Adrenal gland (tissue), 5 donors: ENCODE measurements at regions not wholly inside any gene's neighbourhood (a gene's known extent, or its start where the extent isn't known, plus 50 kb on each side); places are given as distances from the start of the nearest gene placed in this dataset.

Source experiments
- CTCF ChIP-seq, 6 experiments: fragments of 450-650 bp in 4 of 6; fragments of 200-600 bp in 2 of 6; sonication (generic) in 1 of 6; IDR thresholded peaks; 1 replicate in 5 of 6; 2 replicates in 1 of 6; pipeline versions ENCODE4 v1.5.1 to v1.8.0; 2016 to 2021; ENCODE audit warnings: antibody characterized with exemption in 6 of 6, mild to moderate bottlenecking in 2 of 6, moderate library complexity in 1 of 6
- POLR2A ChIP-seq, 2 donors: fragments of 450-650 bp; IDR thresholded peaks; one replicate each; pipeline ENCODE4 v1.6.1; 2017; ENCODE audit warnings: antibody characterized with exemption in 2 of 2, mild to moderate bottlenecking in 2 of 2, moderate library complexity in 1 of 2
- donor health status: DM: no; HTN: no; CAD: no.

- TF ChIP-seq CTCF (IDR thresholded peaks at IDR 0.05) (no peak), POLR2A (IDR thresholded peaks at IDR 0.05) (no peak)
Measured at GRCh38 chr7:10789170-10789569, 184.5 kb upstream of the PHF14 start.
